HG03354 (cell line): ENCODE measurements at regions not wholly inside any gene's neighbourhood (a gene's known extent, or its start where the extent isn't known, plus 50 kb on each side); places are given as distances from the start of the nearest gene placed in this dataset.
"Not testable (repeated sequence)": the region's sequence is repeated elsewhere in the genome, so short reads cannot be mapped to it uniquely, and the experiment has no call there.

Experiments
- ATAC-seq: cut with Tn5 transposase; IDR thresholded peaks from one replicate; pipeline ENCODE4 v1.9.1; 2021; ENCODE audit warnings: mild to moderate bottlenecking; ENCODE audit not compliant: unreplicated experiment, poor library complexity, severe bottlenecking

GRCh38 chr11:35046681-35047080 is 92.3 kb upstream of the CD44 start:
- ATAC-seq = no peak

GRCh38 chr11:35047179-35047578 is 91.8 kb upstream of the CD44 start:
- ATAC-seq = no peak

GRCh38 chr11:35047769-35048168 is 91.2 kb upstream of the CD44 start:
- no peak for ATAC-seq

- ATAC-seq = not testable (repeated sequence)
Measured at GRCh38 chr11:35048346-35048745, 90.6 kb upstream of the CD44 start.

- ATAC-seq = peak; percentile 51
Measured at GRCh38 chr11:35049859-35050531, 89.0 kb upstream of the CD44 start.

DNA sequence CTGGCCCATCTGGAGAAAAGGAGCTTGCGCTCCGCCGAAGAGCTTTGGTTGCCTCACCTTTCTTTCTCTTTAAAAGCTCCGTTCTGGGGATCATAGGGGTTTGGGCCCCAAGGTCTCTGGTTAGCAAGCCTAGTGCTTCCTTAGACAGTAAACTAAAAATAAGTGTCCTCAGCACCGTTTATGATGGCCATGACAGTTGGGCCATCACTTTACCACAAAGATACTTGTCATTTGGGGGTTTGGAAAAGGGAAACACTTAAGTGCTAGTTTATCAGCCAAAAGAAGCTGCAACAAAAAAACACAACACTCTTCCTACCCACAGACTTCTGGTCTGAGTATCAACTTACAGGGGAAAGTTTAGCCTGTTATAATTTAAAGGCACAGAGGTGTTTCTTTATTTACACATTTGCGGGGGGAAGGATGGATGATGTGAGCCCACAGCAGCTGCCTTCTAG is 88.4 kb upstream of the CD44 start:
- ATAC-seq = peak; percentile 37

- no peak for ATAC-seq
Measured at GRCh38 chr11:35056391-35057093, 82.4 kb upstream of the CD44 start.

DNA sequence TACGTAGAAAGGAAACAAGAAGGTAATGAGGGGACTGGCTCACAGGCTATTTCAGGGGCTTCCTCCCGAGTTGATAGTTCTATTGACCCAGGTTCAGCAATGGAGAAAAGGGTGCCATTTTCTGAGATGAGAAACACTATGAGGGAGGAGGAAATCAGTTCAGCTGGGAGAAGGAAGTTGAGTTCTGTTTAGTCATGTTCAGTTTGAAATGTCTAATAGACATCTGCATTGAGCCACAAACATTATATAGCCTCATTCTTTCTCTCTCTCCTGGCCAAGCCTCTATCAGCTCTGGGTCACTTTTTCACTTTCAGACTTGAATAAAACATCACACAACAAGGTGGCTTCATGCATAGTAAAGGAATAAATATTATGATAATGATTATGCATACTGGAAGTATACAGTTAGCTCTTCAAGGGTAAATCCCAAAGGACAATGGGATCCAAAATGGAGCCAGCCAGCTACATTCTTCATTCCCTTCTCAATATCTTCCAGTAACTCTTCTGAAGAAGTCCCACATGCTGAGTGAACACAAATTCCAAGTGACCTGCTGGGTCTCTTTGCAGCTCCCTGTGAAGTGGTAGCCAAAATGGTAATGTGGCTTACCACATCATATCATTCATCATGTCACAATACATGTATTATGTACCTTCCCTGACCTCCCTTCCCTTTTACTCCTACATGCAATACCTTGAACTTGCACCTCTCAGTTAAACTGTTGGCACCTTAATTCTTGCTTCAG is 80.9 kb upstream of the CD44 start:
- ATAC-seq = no peak

GRCh38 chr11:35058669-35059434 is 80.1 kb upstream of the CD44 start:
- no peak for ATAC-seq

DNA sequence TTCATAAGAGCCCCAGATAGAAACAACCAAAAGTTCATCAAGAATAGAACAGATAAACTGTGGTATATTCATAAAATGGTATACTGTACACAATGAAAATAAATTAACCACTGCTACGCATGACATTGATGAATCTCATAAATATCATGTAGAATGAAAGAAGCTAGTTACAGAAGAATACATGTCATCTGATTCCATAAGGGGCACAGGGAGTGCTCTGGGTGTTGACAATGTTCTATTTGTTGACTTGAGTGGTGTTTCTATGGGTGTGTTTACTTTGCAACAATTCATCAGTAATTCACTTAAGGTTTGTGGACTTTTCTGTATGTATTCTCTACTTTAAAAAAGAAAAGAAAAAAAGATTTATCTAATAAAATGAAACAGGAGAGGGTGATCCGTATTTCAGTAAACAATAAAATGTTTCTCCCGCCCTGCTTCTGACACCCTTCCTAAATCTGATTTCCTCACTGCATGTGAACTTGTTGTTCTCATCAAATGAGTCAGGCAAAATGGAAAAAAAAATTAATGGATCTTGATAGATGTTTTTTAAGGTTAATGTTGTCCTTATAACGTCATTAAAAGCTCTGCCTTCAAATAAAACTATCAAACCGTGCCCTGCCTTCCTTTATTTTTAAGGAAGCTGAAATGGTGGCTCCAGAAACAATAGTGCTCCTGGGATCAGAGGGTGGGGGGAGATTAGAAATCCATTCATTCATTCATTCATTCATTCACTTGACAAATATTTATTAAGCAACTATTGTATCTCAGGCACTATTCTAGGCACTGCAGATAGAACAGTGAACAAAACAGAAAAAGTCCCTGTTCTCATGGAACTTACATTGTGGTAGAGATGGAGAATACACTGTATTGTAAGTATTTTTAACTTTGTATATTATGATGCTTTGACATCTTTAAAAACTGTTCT is 77.2 kb upstream of the CD44 start:
- no peak for ATAC-seq

- no peak for ATAC-seq
Measured at GRCh38 chr11:35063488-35063931, 75.5 kb upstream of the CD44 start.

GRCh38 chr11:35064114-35064800 is 74.7 kb upstream of the CD44 start:
- ATAC-seq = no peak

DNA sequence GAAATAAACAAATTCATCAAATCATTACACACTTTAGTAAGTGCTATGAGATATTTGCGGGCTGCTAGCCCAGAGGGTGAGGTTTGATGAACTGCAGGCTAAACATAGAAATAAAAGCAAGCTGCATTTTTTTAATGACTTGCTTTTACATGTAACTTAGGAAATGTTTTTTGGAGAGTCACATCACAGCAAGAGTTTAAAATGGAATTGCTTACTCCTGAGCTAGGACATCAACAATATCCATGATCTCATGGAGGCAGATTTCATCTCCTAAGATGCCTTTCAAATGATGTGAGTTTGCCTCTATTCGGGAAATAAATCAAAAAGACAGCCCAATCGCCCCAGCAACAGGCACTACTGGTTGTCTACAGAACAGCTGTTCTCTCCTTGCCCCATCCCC is 73.4 kb upstream of the CD44 start:
- ATAC-seq = no peak

DNA sequence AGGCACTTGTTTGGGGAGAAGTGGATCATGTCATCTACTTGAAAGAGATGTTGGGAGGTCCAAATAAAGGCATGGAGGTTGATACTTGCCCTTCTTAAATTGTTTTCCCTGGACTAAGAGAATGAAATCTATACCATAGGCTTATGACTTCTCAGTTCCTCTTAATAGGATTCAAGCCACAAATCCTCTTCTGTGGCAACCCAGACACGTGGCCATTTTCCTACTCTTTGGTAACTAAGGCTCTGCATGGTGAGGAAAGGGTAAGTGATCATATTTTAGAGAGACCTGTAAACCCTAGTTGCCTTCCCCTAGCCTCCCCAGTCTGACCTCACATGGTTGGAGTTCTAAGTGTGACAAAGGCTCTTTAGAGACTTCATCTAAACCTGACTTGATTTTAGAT is 72.9 kb upstream of the CD44 start:
- no peak for ATAC-seq

DNA sequence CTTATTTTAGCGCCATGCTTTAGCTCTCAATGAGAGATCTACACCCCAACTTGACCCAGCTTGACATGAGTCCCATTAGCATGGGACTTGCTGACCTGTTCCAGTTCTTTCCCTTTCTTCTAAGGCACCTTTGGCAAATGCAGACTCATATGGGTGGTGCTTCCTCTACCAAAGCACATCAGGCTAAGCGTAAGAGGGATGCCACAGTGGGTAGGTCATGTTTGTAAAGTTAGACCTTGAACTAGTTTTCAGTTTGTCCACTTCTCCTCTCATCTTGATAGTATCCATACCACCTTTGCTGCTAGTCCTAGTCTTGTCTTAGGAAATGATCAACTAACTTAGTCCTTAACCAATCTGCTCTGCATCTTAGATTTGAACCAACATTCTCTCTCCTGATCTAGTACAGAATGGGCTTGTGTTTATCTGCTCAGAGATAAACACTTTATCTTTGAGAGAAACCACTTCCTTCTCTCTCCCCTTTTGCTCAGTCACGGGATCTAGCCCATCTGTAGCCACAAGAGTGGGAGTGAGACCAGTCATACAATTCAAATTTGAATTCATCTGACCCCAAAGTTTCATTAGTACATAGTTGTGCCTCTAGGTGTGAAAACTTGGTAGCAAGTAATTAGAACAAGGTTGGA is 72.1 kb upstream of the CD44 start:
- ATAC-seq = peak; percentile 88

DNA sequence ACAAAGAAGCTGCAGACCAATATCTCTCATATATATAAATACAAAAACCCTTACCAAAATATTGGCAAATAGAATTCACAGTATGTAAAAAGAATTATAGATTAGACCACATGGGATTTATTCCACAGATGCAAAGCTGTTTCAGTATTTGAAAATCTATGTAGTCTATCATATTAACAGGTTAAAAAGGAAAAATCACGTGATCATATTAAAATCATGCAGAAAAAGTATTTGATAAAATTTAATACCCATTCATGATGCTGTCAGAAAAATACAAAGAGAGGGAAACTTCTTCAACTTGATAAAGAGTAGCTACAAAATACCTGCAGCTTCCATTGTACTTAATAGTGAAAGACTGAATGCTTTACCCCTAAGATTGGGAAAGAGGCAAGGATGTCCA is 67.2 kb upstream of the CD44 start:
- ATAC-seq = no peak

GRCh38 chr11:35073691-35074419 is 65.1 kb upstream of the CD44 start:
- ATAC-seq = no peak
